Omental fat pad (tissue), 3 donors: ENCODE measurements at regions not wholly inside any gene's neighbourhood (a gene's known extent, or its start where the extent isn't known, plus 50 kb on each side); places are given as distances from the start of the nearest gene placed in this dataset.

Source experiments
- ATAC-seq: fragments of 150-250 bp; one replicate; pipeline ENCODE4 v1.9.1; 2016; ENCODE audit warnings: mild to moderate bottlenecking, moderate library complexity; ENCODE audit not compliant: low FRiP score
- DNase-seq: peaks from one replicate; pipeline ENCODE4 v3.0.0-alpha.2; 2019; ENCODE audit warnings: low spot score
- CTCF ChIP-seq, 3 donors: fragments of 450-650 bp; IDR thresholded peaks; one replicate each; pipeline ENCODE4 v1.5.1; 2016 to 2017; ENCODE audit warnings: antibody characterized with exemption in 3 of 3, mild to moderate bottlenecking in 3 of 3, moderate library complexity in 2 of 3

- DNase-seq (no peak), ATAC-seq (no peak)
- no peak for TF ChIP-seq CTCF (IDR thresholded peaks at IDR 0.05)
Observed at GRCh38 chr3:127406309-127407025, 118.6 kb upstream of the PRR20G start.

DNA sequence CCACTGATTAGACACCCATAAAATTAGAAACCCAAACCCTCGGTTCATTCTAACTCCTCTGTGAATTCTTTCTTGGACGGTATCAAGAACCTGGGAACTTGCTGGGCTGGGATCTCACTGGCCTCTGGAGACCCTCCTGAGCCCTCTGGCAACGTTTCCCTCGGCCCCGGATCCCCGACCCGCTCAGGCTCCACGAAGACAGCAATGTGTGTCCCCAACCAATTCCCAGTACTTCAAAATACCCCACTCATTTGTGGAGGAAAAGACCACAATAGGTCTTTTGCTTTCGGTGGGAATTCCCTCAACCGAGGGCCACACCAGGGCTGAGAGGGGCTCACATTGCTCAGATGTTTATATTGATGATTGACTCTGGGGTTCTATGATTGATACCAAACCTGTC is 117.9 kb upstream of the PRR20G start:
- TF ChIP-seq CTCF (IDR thresholded peaks at IDR 0.05): no peak
- no peak for ATAC-seq
- DNase-seq: no peak

- ATAC-seq (no peak), DNase-seq (no peak)
- no peak for TF ChIP-seq CTCF (IDR thresholded peaks at IDR 0.05)
Observed at GRCh38 chr3:127405010-127405598, 117.3 kb upstream of the PRR20G start.

DNA sequence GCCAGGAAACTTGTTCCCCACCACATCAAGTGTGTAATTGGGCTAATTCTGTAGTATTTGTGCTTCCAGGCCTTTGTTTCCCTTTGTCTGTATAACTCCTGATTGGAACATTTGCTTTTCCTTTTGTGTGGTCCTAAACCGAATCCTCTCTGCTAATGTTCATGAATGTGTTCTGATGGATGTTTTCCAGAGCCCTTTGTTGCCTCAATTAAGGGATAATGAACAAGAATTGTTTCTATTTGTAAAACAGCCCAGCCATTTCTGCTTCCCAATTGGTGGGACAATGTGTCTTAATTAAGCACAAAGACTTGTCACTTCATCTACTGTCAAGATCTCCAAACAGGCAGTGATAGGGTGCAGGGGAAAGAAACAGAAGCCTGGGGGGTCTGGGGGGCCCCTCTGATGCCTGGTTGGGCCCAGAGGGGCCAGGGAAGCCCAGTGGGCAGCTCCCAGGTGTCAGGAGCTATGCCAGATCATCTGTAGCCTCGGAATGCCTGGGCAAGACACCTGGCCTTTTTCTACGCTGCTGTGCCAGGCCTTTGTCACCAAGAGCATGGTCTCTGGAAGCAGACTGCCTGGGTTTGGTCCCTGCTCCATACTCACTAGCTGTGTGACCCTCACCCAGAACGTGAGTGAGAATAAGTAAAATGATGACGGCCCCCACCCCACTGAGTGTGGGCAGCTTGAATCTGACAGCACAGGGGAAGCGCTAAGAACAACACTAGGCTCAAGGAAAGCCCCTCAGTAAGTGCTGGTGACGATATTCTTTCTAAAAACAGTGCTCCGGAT is 116.6 kb upstream of the PRR20G start:
- no peak for ATAC-seq
- DNase-seq: no peak
- TF ChIP-seq CTCF (IDR thresholded peaks at IDR 0.05): no peak

GRCh38 chr3:127403795-127404194 is 115.9 kb upstream of the PRR20G start:
- TF ChIP-seq CTCF (IDR thresholded peaks at IDR 0.05): no peak
- DNase-seq (no peak), ATAC-seq (no peak)

GRCh38 chr3:127399154-127399553 is 111.3 kb upstream of the PRR20G start:
- no peak for TF ChIP-seq CTCF (IDR thresholded peaks at IDR 0.05)
- no peak for DNase-seq
- no peak for ATAC-seq
